ENCODE measurements at regions not wholly inside any gene's neighbourhood (a gene's known extent, or its start where the extent isn't known, plus 50 kb on each side); places are given as distances from the start of the nearest gene placed in this dataset.
"Not testable (repeated sequence)": the region's sequence is repeated elsewhere in the genome, so short reads cannot be mapped to it uniquely, and the experiment has no call there.

GRCh38 chr17:71634376-71634775 lies 486.4 kb upstream of the SOX9 start:
- no peak for DNase-seq

GRCh38 chr17:71635187-71635586 lies 485.6 kb upstream of the SOX9 start:
- DNase-seq, result no peak

- no peak for DNase-seq
These were observed 484.2 kb upstream of the SOX9 start for GRCh38 chr17:71636644-71637043.

- no peak for DNase-seq
These were observed 482.2 kb upstream of the SOX9 start for GRCh38 chr17:71638668-71639067.

- no peak for DNase-seq
These were observed 481.0 kb upstream of the SOX9 start for GRCh38 chr17:71639865-71640264.

- DNase-seq, result not testable (repeated sequence)
These were observed 473.9 kb upstream of the SOX9 start for GRCh38 chr17:71646890-71647289.

- not testable (repeated sequence) for DNase-seq
These were observed 472.5 kb upstream of the SOX9 start for GRCh38 chr17:71648342-71648741.

- no peak for DNase-seq
These were observed 470.9 kb upstream of the SOX9 start for GRCh38 chr17:71649941-71650350.

GRCh38 chr17:71655542-71655941 lies 465.3 kb upstream of the SOX9 start:
- DNase-seq, result no peak

GRCh38 chr17:71656964-71657858 lies 463.6 kb upstream of the SOX9 start:
- DNase-seq, result no peak

- no peak for DNase-seq
These were observed 461.8 kb upstream of the SOX9 start for GRCh38 chr17:71658996-71659395.

- no peak for DNase-seq
These were observed 456.0 kb upstream of the SOX9 start for GRCh38 chr17:71664861-71665260.

GRCh38 chr17:71666047-71666446 lies 454.8 kb upstream of the SOX9 start:
- DNase-seq, result no peak

- no peak for DNase-seq
These were observed 453.2 kb upstream of the SOX9 start for GRCh38 chr17:71667661-71668060.

GRCh38 chr17:71668807-71669206 lies 452.0 kb upstream of the SOX9 start:
- no peak for DNase-seq

GRCh38 chr17:71677439-71677838 lies 443.4 kb upstream of the SOX9 start:
- no peak for DNase-seq

GRCh38 chr17:71679832-71680231 lies 441.0 kb upstream of the SOX9 start:
- DNase-seq, result no peak

- no peak for DNase-seq
These were observed 439.2 kb upstream of the SOX9 start for GRCh38 chr17:71681427-71682173.

GRCh38 chr17:71682174-71682494 lies 438.7 kb upstream of the SOX9 start:
- no peak for DNase-seq

GRCh38 chr17:71689782-71690181 lies 431.0 kb upstream of the SOX9 start:
- no peak for DNase-seq

GRCh38 chr17:71699907-71700306 lies 420.9 kb upstream of the SOX9 start:
- DNase-seq, result no peak

- DNase-seq, result no peak
These were observed 417.1 kb upstream of the SOX9 start for GRCh38 chr17:71703701-71704100.

- no peak for DNase-seq
These were observed 411.4 kb upstream of the SOX9 start for GRCh38 chr17:71709271-71709890.

GRCh38 chr17:71709946-71710345 lies 410.9 kb upstream of the SOX9 start:
- no peak for DNase-seq

Measured in SIG-M5 (cell line).